Endothelial cell (in vitro differentiated cells): ENCODE measurements at regions not wholly inside any gene's neighbourhood (a gene's known extent, or its start where the extent isn't known, plus 50 kb on each side); places are given as distances from the start of the nearest gene placed in this dataset. TPM values are rescaled to one million over a fixed set of nuclear protein-coding genes. Genes with fewer than 3 reads are reported as not detected.
"Not testable (repeated sequence)": the region's sequence is repeated elsewhere in the genome, so short reads cannot be mapped to it uniquely, and the experiment has no call there.

Source experiments
- DNase-seq: peaks from one replicate; pipeline ENCODE4 v3.0.0; 2021; ENCODE audit warnings: low spot score
- H3K27ac Mint-ChIP-seq: one replicate; pipeline ENCODE4 v1.8.0; 2021; ENCODE audit warnings: mixed read lengths, inconsistent platforms; ENCODE audit not compliant: unreplicated experiment
- H3K27me3 Mint-ChIP-seq: one replicate; pipeline ENCODE4 v1.8.0; 2021; ENCODE audit warnings: mild to moderate bottlenecking, moderate library complexity, mixed read lengths, inconsistent platforms; ENCODE audit not compliant: unreplicated experiment
- H3K36me3 Mint-ChIP-seq: one replicate; pipeline ENCODE4 v1.8.0; 2021; ENCODE audit warnings: mild to moderate bottlenecking, low read depth, mixed read lengths, inconsistent platforms; ENCODE audit not compliant: unreplicated experiment
- H3K4me1 Mint-ChIP-seq: one replicate; pipeline ENCODE4 v1.8.0; 2021; ENCODE audit warnings: mild to moderate bottlenecking, mixed read lengths, inconsistent platforms; ENCODE audit not compliant: unreplicated experiment
- H3K4me3 Mint-ChIP-seq: one replicate; pipeline ENCODE4 v1.8.0; 2021; ENCODE audit warnings: mild to moderate bottlenecking, mixed read lengths, inconsistent platforms; ENCODE audit not compliant: unreplicated experiment
- H3K9me3 Mint-ChIP-seq: one replicate; pipeline ENCODE4 v1.8.0; 2021; ENCODE audit warnings: mixed read lengths, inconsistent platforms; ENCODE audit not compliant: unreplicated experiment
- microRNA-seq: library from miRNA; unstranded; fragments of <30 nt; microRNA quantifications from one replicate; pipeline ENCODE4, GENCODE V29; 2020; ENCODE audit not compliant: unreplicated experiment
- TF ChIP-seq, protein P1 (sequence below): fragments of 200-600 bp; sonication (generic); IDR thresholded peaks from one replicate; pipeline ENCODE4 v1.5.0; 2021; ENCODE audit warnings: antibody characterized with exemption; ENCODE audit not compliant: unreplicated experiment

DNA sequence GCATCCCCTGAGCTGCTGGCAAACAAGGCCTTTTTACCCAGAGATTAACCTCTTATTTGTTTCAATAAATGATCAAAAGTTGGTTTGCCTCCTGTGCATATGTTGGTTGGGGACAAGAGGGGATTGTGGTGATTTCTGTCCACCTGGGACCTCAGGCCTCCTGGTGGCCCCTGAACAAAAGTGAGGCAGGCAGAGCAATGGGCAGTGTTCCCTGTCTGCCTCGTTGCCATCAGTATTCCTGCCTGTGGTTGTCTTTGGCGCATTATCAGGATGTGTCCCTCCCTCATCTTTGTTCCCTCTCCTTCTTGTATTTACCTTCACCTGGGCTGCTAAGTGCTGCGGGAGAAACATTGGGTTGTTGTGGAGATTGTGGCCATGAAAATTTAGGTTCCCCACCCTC, 65.3 kb upstream of the DRD5 start:
- no peak overlapping the region for H3K27ac Mint-ChIP-seq

DNA sequence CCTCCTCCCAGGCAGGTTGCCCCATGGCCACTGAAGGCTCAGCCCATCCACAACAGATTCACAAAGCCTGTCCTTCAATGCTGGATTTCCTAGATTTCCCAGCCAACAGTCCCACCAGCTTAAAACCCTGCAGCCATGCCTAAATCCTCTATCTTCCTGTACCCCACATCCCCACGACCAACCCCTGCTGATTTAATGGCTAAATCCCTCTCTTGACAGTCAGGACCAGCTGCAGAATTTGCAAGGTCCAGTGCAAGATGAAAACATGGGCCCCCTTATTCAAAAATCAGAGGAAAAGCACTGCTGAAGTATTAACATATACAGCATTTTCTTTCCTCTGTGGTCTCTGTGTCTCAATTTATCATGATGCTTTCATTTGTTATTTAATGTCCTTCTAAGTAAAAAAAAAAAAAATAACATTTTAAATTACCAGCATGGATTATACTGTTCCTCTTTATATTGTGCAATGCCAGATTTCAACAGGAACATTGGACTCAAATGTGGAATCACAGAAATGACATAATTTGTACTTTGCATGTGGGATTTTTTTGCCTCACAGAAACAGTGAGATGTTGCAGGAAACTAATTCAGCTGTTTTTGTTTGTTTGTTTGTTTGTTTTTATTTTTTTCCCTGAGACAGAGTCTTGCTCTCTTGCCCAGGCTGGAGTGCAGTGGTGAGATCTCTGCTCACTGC, 63.0 kb upstream of the DRD5 start:
- H3K9me3 Mint-ChIP-seq, H3K27ac Mint-ChIP-seq, H3K36me3 Mint-ChIP-seq, H3K4me3 Mint-ChIP-seq, H3K4me1 Mint-ChIP-seq, H3K27me3 Mint-ChIP-seq, DNase-seq: not testable (repeated sequence)

More for the DNA sequence above, 65.3 kb upstream of the DRD5 start:
- Mint-ChIP-seq H3K4me3 (no peak overlapping the region), H3K4me1 (peaks cover 9% of the 10 kb centered on the region), H3K27me3 (peaks cover 6% of the 10 kb centered on the region), H3K9me3 (no peaks in the 10 kb centered on the region), H3K36me3 (no peaks in the 10 kb centered on the region)
- TF ChIP-seq, protein P1, sequence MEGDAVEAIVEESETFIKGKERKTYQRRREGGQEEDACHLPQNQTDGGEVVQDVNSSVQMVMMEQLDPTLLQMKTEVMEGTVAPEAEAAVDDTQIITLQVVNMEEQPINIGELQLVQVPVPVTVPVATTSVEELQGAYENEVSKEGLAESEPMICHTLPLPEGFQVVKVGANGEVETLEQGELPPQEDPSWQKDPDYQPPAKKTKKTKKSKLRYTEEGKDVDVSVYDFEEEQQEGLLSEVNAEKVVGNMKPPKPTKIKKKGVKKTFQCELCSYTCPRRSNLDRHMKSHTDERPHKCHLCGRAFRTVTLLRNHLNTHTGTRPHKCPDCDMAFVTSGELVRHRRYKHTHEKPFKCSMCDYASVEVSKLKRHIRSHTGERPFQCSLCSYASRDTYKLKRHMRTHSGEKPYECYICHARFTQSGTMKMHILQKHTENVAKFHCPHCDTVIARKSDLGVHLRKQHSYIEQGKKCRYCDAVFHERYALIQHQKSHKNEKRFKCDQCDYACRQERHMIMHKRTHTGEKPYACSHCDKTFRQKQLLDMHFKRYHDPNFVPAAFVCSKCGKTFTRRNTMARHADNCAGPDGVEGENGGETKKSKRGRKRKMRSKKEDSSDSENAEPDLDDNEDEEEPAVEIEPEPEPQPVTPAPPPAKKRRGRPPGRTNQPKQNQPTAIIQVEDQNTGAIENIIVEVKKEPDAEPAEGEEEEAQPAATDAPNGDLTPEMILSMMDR, result no peak
- DNase-seq, result no peak

DNA sequence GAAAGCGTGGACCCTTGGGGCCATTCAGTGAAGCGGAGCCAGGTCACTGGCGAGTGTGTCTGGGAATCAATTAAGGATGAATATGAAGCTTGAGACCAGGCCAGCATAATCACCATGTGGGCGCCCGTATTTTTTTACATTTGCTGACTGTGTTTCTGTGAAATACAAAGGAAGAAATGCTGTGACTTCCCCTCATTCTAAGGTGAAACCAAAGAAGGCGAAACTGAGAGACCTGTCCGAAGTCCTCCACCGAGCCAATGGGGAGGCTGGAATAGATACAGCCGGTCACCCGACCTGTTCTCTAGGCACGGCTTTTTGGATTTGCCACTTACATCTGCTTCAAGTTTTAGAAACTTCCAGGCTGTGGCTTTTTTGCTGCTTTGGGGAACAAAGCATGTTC, 59.3 kb upstream of the DRD5 start:
- not testable (repeated sequence) for H3K36me3 Mint-ChIP-seq, H3K27ac Mint-ChIP-seq, DNase-seq, H3K27me3 Mint-ChIP-seq, H3K4me1 Mint-ChIP-seq, H3K9me3 Mint-ChIP-seq, H3K4me3 Mint-ChIP-seq

Small RNAs in the stretch of these regions (microRNA-seq; reads per million reads assigned to microRNA genes)
- not detected for gene MIR548I2
